HG03442 (cell line): ENCODE measurements at regions not wholly inside any gene's neighbourhood (a gene's known extent, or its start where the extent isn't known, plus 50 kb on each side); places are given as distances from the start of the nearest gene placed in this dataset.

Experiments used
- ATAC-seq: cut with Tn5 transposase; IDR thresholded peaks from one replicate; pipeline ENCODE4 v1.9.1; 2021; ENCODE audit warnings: mild to moderate bottlenecking, moderate library complexity; ENCODE audit not compliant: unreplicated experiment

DNA sequence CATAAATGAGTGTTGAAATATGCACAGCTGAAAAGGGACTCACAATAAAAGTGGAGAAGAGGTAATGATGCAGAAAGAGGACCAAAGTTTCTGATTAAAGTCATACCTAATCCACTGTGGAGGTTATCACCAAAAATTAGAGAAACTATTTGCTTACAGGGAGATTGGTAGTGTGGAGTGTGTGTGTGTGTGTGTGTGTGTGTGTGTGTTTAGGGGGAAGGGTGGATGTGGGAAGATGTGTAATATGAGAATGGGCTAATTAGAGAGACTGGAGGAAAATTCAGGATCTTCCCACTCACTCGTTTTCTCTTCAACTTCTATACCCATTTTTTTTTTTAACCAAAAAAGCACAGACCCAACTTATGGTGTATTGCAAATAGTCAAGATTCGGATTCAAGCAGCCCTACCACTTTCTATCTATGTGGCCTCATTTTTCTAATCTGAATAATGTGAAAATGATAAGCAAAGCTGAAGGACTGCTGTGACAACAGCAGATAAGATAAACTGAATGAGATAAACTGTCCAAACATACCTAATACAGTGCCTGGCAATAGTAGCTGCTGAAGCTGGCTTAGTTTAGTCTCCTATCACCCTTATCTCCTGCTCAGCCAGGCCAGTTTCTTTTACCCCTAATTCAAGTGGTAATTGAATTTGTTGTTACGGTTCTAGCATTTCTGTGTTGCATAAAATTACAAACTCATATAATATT is 501.1 kb downstream of the KDM4C start:
- ATAC-seq, result no peak

- no peak for ATAC-seq
Measured at GRCh38 chr9:7246917-7247522, 489.2 kb downstream of the KDM4C start.

DNA sequence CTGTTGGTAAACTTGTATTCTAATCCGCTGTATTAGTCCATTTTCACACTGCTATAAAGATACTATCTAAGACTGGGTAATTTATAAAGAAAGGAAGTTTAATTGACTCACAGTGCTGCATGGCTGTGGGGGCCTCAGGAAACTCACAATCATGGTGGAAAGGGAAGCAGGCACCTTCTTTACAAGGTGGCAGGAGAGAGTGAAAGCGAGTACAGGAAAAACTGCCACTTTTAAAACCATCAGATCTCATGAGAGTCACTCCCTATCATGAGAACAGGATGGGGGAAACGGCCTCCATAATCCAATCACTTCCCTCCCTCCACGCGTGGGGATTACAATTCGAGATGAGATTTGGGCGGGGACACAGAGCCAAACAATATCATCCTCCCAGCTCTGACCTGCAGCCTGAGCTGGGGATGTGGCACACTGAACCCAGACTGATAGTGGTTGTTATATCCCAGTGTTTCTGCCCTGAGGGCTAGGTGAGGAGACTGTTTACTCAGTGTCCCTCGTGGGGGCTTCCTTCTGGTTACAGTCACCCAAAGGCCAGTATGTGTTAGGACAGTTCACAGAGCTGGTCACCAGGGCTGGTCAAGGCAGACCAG is 488.3 kb downstream of the KDM4C start:
- ATAC-seq, result no peak

DNA sequence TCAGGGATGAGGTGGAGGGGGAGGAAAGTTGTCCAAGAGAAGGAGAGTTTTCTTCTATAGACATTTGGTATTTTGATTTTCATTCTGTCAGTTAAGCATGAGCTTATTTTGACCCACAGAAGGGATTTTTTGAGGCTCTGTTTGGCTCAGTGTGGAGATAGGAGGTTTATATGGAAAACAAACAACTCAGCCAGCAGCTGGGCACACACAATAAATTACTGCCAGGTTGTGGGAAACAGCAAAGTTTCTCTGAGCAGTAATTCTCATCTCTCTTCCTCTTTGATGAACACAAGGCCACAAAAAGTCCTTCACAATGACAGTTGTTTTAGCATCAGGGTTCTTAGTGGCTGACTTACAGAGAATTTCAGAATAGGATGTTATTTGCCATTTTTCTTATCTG is 486.1 kb downstream of the KDM4C start:
- no peak for ATAC-seq

DNA sequence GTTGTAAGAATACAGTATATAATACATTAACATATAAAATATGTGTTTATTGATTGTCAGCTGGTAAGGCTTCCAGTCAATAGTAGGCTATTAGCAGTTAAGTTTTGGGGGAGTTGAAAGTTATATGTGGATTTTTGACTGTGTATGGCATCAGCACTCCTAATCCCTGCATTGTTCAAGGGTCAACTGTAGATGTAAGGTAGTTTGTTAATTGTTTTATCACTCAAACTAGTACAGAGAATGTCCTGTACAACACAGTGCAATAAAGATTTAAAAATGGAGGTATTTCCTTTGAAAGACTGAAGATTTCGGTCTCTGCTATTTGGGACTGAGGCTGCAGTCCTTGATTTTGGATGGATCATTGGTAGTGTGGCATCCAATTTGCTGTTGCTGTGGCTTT is 484.4 kb downstream of the KDM4C start:
- ATAC-seq, result no peak

DNA sequence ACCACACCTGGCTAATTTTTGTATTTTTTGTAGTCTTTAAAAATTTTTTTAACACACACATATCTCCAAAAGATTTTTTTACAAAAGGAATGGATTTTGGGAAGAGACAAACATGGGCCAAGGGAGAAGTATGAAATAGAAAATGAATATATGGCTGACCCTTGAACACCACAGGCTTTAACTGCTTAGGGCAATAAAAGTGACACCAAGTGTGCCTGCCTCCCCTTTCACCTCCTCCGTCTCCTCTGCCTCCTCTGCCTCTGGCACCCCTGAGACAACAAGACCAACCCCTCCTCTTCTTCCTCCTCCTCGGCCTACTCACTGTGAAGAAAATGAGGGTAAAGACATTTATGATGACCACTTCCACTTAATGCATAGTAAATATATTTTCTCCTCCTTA is 483.9 kb downstream of the KDM4C start:
- ATAC-seq, result no peak

DNA sequence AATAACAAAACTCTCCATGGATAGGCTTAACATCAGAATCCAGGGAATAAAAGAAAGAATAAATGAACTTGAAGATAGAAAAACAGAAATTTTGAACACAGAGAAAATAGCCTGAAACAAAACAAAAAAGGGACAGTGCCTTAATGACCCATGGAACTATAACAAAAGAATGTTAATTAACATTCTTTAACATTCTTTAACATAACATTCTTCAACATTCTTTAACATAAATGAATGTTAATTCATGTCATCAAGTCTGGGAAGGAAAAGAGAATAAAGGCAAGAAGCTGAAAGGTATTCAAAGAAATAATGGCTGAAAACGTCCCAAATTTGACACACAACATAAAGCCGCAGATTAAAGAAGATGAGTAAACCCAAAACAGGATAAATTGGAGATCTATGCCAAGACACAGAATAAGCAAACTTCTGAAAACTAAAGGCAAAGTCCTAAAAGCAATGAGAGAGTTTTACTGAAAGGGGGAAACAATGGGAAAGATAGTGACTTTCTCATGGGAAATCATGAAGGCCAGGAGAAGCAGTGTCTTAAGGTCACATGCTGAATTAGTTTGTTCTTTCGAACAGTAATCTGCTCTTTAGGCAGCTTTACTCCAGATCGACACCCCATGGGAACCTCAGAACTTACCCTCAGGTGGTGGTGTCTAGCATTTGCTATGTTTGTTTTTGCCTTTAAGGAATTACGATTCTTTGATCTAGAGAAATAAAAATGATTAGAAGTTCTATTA is 483.0 kb downstream of the KDM4C start:
- no peak for ATAC-seq

GRCh38 chr9:7239708-7240107 is 481.9 kb downstream of the KDM4C start:
- no peak for ATAC-seq

DNA sequence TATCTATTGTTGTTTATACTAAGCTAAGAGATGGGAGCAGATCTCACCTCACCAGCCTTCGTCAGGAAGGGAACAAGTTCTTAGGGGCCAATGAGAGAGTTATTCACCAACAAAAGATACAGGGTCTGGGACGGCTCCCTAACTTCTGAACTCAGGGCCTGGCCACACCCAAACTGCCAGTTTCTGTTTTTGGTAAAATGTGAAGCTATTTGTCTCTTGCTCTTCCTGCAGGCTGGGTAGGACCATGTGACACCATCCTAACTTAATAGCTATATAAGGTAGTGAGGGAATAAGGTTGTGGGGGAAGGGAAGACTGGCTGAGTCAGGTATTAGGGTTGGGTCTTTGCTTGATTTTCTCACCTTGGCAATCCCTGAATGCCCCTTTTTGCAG is 480.5 kb downstream of the KDM4C start:
- no peak for ATAC-seq

DNA sequence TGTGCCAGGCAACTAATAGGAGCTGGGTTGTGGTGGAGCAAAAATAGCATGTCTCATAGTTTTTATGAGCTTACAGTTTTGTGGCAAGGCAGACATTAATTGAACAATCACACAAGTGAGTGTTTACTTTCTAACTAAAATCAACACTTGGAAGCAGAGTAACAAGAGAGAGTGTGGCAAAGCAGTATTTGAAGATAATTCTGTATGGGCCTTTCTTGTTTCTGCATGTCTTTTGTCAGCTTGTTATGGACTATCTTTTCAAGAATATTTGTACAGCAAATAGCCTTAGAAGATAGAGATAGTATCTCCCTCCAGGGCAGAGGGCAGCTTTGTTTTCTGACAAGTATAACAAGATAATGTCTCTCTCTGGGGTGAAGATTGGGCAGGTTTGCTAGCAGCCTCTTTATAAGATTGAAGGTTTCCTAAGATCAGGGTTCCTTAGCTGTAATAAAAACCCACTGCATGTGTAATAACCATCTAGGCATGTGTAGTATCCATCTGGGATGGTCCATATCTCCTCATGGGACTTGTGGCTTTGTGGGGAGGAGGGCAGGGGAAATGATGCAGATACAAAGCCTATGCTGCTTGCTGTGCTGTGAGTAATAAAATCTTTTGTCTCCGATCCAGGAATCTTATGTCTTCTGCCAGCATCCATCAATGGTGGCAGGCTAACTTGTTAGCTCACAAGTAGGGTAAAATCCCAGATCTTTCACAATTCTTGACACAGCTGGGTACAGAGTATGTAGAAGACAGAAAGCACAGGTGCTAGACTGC is 479.9 kb downstream of the KDM4C start:
- ATAC-seq, result no peak

- ATAC-seq, result no peak
Measured at GRCh38 chr9:7236186-7236585, 478.4 kb downstream of the KDM4C start.

DNA sequence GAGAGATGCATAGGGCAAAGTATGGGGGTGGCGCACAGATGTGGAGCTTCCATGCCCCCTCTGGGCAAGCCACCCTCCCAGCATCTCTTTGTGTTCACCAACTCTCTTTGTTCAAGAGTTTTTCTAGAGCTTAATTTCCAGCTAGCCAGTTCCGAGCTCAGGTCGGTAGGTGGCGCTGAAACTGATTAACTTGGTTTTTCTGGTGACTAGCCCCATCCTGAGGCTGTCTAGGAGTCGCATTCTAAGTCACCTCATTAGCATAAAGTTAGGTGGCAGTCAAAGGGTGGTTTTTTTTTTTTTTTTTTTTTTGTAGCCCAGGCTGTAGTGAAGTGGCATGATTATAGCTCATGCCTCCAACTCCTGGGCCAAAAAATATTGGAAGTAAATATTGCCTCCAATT is 476.4 kb downstream of the KDM4C start:
- peak; percentile 65 for ATAC-seq

DNA sequence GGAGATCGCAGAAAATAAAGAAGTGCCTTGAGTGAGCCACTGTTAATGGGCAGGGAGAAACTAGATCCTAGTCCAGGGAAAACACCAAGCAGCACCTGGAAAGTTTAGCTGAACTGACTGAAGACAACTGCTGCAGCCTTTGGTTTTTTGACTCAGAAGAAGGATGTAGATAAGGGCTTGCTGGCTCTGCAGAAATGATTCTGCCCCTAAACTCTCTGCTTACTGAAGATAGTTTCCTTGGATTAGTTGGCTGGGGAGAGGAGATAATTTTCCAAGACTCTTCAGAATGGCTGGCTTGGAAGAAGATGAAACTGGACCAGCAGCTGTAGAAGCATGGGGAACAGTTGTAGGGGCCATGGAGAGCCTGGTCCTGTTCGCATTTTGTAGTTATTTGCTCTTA is 471.8 kb downstream of the KDM4C start:
- ATAC-seq, result no peak

- no peak for ATAC-seq
Measured at GRCh38 chr9:7228726-7229125, 471.0 kb downstream of the KDM4C start.

- no peak for ATAC-seq
Measured at GRCh38 chr9:7227951-7228350, 470.2 kb downstream of the KDM4C start.

DNA sequence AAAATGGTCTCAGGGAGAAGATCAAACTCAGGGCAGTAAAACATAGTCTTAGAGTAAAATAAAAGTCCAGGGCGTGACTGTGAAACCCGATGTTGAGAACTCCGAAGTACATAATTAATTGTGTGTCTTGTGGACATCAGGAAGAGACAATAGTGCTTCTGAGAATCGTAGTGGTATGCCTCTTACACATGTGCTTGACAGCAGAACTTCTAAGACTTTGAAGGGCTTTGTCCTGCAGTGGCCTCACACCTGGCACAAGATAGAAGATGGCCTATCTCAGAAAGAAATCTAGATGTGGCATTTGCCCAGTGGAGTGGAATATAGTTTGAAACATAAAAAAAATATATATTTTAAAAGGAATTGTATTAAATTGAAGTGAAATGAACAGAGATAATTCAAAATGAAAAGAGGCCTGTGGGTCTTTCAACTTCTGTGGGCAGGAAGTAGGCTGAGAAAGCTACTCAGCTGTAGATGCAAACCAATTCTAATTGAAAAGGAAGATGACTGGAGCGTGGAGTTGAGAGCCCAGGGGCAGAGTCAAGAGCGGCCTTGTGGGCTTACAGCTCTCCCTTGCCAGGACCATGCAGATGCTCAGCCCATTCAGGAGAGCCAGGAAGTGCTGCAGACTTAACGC is 468.4 kb downstream of the KDM4C start:
- no peak for ATAC-seq
